ENCODE measurements at regions not wholly inside any gene's neighbourhood (a gene's known extent, or its start where the extent isn't known, plus 50 kb on each side); places are given as distances from the start of the nearest gene placed in this dataset.
"Not testable (repeated sequence)": the region's sequence is repeated elsewhere in the genome, so short reads cannot be mapped to it uniquely, and the experiment has no call there.

DNA sequence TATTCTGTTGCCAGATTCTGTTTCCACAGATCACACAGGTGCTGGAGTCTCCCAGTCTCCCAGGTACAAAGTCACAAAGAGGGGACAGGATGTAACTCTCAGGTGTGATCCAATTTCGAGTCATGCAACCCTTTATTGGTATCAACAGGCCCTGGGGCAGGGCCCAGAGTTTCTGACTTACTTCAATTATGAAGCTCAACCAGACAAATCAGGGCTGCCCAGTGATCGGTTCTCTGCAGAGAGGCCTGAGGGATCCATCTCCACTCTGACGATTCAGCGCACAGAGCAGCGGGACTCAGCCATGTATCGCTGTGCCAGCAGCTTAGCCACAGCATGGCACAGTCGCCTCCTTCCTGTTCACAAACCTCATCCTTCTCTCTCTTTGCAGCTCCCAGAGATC lies 237.5 kb upstream of the PRSS1 start:
- H3K9ac ChIP-seq (ENCODE audit: insufficient read depth, low read length) = no peak overlapping the region
- no peaks in the 10 kb centered on the region for H3K79me2 ChIP-seq (ENCODE audit: control insufficient read depth, insufficient read depth, low read length)
- no peaks in the 10 kb centered on the region for H3K36me3 ChIP-seq (ENCODE audit: control insufficient read depth, insufficient read depth, low read length)
- no peaks in the 10 kb centered on the region for H3K4me1 ChIP-seq (ENCODE audit: control insufficient read depth, extremely low read depth, insufficient read depth, low read length)
- H3K4me3 ChIP-seq (replicated peaks in 1 of 4; ENCODE audit: control extremely low read depth in 1 of 4, insufficient read depth in 1 of 4, low read depth in 3 of 4, low read length in 4 of 4) = no peak overlapping the region
- DNase-seq (ENCODE audit: low read depth in 2 of 2) = no peak
- H3K9me3 ChIP-seq (ENCODE audit: control insufficient read depth, insufficient read depth, low read depth, low read length) = no peaks in the 10 kb centered on the region
- H3K4me2 ChIP-seq (ENCODE audit: extremely low read depth, insufficient read depth, low read length) = no peak overlapping the region
- H3K27ac ChIP-seq (ENCODE audit: insufficient read depth, low read length) = no peak overlapping the region
- H2AFZ ChIP-seq (ENCODE audit: low read length) = no peak overlapping the region
- peaks cover 4% of the 10 kb centered on the region for H3K27me3 ChIP-seq (ENCODE audit: control insufficient read depth, insufficient read depth, low read length)
- H4K20me1 ChIP-seq (ENCODE audit: control insufficient read depth, extremely low read depth, insufficient read depth, low read length) = no peaks in the 10 kb centered on the region
- no peak for TF ChIP-seq EZH2 (IDR thresholded peaks at IDR 0.05; ENCODE audit: low read length, missing control alignments)
- TF ChIP-seq, protein P1, sequence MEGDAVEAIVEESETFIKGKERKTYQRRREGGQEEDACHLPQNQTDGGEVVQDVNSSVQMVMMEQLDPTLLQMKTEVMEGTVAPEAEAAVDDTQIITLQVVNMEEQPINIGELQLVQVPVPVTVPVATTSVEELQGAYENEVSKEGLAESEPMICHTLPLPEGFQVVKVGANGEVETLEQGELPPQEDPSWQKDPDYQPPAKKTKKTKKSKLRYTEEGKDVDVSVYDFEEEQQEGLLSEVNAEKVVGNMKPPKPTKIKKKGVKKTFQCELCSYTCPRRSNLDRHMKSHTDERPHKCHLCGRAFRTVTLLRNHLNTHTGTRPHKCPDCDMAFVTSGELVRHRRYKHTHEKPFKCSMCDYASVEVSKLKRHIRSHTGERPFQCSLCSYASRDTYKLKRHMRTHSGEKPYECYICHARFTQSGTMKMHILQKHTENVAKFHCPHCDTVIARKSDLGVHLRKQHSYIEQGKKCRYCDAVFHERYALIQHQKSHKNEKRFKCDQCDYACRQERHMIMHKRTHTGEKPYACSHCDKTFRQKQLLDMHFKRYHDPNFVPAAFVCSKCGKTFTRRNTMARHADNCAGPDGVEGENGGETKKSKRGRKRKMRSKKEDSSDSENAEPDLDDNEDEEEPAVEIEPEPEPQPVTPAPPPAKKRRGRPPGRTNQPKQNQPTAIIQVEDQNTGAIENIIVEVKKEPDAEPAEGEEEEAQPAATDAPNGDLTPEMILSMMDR (conservative IDR thresholded peaks at IDR 0.05 in 1 of 2, IDR thresholded peaks at IDR 0.05 in 1 of 2; ENCODE audit: low read depth in 1 of 2, low read length in 2 of 2) = no peak

DNA sequence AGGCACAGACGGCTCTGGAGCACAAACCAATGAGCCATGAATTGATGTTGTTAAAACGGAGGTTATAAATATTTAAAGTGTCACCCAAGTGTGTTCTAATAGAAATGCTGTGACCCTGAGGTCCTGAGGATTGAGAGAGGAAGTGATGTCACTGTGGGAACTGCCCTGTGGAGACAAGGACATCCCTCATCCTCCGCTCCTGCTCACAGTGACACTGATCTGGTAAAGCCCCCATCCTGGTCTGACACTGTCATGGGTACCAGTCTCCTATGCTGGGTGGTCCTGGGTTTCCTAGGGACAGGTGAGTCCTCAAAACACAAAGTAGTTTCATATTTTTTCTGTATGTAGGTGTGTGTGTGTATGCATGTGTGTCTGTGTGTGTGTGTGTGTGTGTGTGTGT lies 237.9 kb upstream of the PRSS1 start:
- Histone ChIP-seq H3K4me2 (ENCODE audit: extremely low read depth, insufficient read depth, low read length) (no peak overlapping the region), H3K4me3 (replicated peaks in 1 of 4; ENCODE audit: control extremely low read depth in 1 of 4, insufficient read depth in 1 of 4, low read depth in 3 of 4, low read length in 4 of 4) (no peak overlapping the region), H2AFZ (ENCODE audit: low read length) (no peak overlapping the region), H3K4me1 (ENCODE audit: control insufficient read depth, extremely low read depth, insufficient read depth, low read length) (no peaks in the 10 kb centered on the region), H4K20me1 (ENCODE audit: control insufficient read depth, extremely low read depth, insufficient read depth, low read length) (no peaks in the 10 kb centered on the region), H3K36me3 (ENCODE audit: control insufficient read depth, insufficient read depth, low read length) (no peaks in the 10 kb centered on the region), H3K9ac (ENCODE audit: insufficient read depth, low read length) (no peak overlapping the region), H3K27ac (ENCODE audit: insufficient read depth, low read length) (no peak overlapping the region), H3K9me3 (ENCODE audit: control insufficient read depth, insufficient read depth, low read depth, low read length) (no peaks in the 10 kb centered on the region), H3K79me2 (ENCODE audit: control insufficient read depth, insufficient read depth, low read length) (no peaks in the 10 kb centered on the region), H3K27me3 (ENCODE audit: control insufficient read depth, insufficient read depth, low read length) (peaks cover 4% of the 10 kb centered on the region)
- DNase-seq (ENCODE audit: low read depth in 2 of 2) = no peak
- TF ChIP-seq EZH2 (IDR thresholded peaks at IDR 0.05; ENCODE audit: low read length, missing control alignments) = no peak
- TF ChIP-seq, protein P1 (conservative IDR thresholded peaks at IDR 0.05 in 1 of 2, IDR thresholded peaks at IDR 0.05 in 1 of 2; ENCODE audit: low read depth in 1 of 2, low read length in 2 of 2) = no peak

DNA sequence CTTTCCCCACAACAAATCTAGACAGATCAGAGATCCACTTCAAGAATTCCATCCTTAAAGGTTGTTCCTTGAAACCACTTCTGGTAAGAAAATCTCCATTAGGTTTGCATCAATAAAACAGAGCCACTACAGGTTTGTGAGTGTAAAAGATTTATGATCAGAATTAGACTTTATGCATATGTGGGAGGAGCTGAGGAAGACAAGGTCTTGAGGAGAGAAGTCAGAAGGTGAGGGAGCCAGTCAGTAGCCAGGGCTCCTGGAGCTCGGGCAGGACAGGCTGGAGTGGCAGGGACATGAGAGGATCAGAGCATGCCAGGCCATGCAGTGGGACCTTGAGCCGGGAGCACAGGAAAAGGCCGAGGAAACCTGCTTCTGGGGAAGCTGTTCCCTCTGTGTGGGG lies 240.0 kb upstream of the PRSS1 start:
- H3K79me2 ChIP-seq (ENCODE audit: control insufficient read depth, insufficient read depth, low read length); H3K9me3 ChIP-seq (ENCODE audit: control insufficient read depth, insufficient read depth, low read depth, low read length); H3K4me1 ChIP-seq (ENCODE audit: control insufficient read depth, extremely low read depth, insufficient read depth, low read length); H2AFZ ChIP-seq (ENCODE audit: low read length); H3K36me3 ChIP-seq (ENCODE audit: control insufficient read depth, insufficient read depth, low read length); DNase-seq (ENCODE audit: low read depth in 2 of 2); H3K27ac ChIP-seq (ENCODE audit: insufficient read depth, low read length); H3K9ac ChIP-seq (ENCODE audit: insufficient read depth, low read length); H3K4me2 ChIP-seq (ENCODE audit: extremely low read depth, insufficient read depth, low read length); H4K20me1 ChIP-seq (ENCODE audit: control insufficient read depth, extremely low read depth, insufficient read depth, low read length); H3K4me3 ChIP-seq (replicated peaks in 1 of 4; ENCODE audit: control extremely low read depth in 1 of 4, insufficient read depth in 1 of 4, low read depth in 3 of 4, low read length in 4 of 4): not testable (repeated sequence)
- peaks cover 12% of the 10 kb centered on the region for H3K27me3 ChIP-seq (ENCODE audit: control insufficient read depth, insufficient read depth, low read length)
